HG03159 (cell line): ENCODE measurements at regions not wholly inside any gene's neighbourhood (a gene's known extent, or its start where the extent isn't known, plus 50 kb on each side); places are given as distances from the start of the nearest gene placed in this dataset.
"Not testable (repeated sequence)": the region's sequence is repeated elsewhere in the genome, so short reads cannot be mapped to it uniquely, and the experiment has no call there.

Experiments used
- ATAC-seq: cut with Tn5 transposase; IDR thresholded peaks from one replicate; pipeline ENCODE4 v1.9.1; 2021; ENCODE audit warnings: mild to moderate bottlenecking, moderate library complexity; ENCODE audit not compliant: unreplicated experiment

DNA sequence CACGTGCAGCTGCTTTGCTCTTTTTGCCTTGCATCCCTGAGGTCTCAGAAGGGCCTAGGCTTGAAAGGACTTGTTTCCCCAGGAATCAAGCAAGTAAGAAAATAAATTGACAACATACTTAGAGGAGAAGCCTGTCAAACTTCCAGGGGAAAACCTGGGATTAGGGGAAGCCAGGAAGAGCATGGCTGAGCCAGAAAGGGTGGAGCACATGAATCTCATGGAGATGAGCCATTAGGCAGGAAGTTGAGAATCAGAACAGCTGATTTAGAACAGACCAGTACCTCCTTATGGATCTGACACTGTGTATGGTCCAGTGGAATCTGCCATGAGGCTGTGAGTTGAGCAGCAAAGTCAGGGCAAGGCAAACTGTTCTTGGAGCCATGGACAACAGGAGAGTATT, 511.0 kb downstream of the RPIA start:
- ATAC-seq, result not testable (repeated sequence)

DNA sequence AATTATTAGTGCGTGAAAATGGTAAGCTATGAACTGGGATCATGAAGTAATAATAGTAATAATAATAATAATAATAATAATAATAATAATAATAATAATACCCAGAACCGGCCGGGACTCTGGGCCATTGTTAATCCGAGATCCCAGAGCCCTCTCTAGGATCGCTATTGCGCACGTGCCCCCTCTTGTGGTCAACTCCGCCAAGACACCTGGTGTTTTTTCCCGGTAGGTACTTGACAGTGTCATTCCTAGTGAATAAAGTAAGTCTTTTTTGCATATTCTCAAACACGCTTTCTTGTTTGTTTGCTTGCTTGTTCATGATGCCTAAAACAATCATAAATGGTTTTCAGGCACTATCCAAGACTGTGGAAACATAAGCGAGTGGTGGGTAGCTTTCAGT, 513.7 kb downstream of the RPIA start:
- ATAC-seq, result peak; percentile 79

DNA sequence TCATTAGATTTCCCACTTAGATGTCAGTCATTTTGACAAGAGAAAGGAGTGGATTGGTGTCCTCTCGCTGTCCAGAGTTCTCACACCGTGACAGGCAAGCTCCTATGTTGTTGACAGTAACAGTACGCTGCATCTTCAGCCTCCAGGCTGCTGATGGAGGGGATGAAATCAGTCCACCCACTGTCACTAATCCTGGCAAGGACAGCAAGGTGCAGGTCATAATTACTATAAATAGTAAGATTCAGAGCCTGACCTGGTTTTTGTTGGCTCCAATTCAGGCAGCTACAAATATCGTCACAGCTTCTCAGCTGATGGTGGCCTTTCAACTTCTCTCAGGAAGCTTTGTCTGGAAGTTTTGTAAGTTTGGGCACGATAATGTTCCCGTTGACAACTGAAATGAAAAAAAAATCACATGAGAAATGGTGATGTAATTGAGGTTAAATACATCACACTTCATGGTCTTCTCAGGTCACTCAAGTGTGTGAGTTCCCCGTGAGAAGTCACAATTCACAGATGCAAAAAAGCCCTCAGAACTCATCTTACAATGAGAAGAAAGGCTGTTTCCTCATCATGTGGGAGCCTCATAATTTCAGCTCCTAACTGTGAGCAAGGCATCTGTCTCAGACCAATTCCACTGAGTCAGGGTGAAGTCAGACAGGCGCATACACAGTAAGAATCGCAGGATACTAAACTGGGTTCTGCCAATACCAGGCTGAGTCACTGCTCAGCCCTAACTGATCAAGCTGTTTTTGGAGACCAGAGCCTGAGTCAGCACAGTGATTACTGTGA, 516.9 kb downstream of the RPIA start:
- not testable (repeated sequence) for ATAC-seq

DNA sequence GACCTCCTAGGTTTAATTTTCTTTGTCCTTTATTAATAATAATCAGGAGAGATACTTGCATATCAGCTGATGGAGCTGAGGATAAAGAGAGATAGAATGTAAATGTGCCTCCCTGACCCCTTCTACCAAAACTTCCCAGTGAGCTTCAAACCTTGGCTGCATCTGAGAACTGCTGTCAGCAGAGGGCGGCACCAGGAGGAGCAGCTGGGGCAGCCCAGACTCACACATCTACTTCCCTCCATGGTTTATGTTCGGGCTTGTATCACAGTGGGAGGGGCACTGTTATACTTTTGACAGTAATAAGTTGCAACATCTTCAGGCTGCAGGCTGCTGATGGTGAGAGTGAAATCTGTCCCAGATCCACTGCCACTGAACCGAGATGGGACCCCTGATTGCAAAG, 521.7 kb downstream of the RPIA start:
- ATAC-seq, result not testable (repeated sequence)

DNA sequence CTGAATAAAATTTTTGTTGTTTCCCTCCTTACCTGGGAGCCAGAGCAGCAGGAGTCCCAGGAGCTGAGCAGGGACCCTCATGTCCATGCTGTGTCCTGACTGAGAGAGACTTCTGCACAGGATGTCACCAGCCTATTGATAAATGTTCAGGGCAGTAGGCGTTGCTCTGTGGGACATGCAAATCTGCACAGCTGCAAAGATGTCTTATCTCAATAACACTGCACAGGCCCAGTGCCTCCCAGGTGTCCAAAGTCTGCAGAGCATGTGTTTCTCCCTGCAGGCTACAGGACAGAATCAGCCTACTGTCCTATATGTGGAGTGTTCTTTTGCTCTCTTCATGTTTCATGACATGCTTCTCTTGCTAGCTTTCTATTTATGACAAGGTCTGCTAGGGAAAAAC, 522.3 kb downstream of the RPIA start:
- ATAC-seq, result peak; percentile 75

DNA sequence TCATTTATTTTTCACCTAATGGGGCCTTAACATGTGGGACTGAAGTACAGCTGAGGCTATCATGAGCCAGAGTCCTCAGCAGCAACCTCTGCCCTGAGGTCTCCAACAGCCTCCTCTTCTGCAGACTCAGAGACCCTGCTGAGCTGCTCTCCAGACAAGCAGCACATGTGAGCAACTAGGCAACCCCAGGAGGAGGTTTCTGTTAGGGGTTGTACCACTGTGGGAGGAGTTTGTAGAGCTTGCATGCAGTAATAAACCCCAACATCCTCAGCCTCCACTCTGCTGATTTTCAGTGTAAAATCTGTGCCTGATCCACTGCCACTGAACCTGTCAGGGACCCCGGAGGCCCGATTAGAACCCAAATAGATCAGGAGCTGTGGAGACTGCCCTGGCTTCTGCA, 530.0 kb downstream of the RPIA start:
- not testable (repeated sequence) for ATAC-seq

DNA sequence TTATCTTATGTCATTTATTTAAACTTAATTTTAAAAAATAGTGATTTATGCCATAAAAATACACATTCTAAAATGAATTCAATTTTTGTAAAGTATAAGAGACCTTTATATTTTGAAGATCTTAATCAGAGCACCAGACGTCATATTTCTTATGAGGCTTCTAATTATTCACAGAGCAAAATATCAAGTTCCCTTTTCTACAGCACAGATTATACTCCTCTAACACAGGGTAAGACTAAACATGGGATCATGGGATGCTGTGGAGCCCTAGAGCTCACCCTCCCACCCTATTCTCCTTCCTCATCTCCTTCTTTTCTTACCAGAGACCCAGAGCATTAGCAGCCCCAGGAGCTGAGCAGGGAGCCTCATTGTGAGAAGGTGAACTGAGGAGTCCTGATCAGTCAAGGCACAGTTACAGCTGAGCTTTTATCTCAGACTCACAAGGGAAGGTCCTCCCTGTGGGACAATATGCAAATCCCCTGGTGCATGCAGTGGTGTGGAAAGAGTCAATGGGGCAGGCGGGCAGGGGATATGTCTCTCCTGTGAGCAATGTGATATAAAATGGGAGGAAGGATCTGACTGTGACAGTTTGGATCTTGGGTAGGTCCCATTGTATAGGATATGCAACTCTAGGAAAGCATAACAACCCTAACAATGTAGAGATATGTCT, 530.7 kb downstream of the RPIA start:
- not testable (repeated sequence) for ATAC-seq

DNA sequence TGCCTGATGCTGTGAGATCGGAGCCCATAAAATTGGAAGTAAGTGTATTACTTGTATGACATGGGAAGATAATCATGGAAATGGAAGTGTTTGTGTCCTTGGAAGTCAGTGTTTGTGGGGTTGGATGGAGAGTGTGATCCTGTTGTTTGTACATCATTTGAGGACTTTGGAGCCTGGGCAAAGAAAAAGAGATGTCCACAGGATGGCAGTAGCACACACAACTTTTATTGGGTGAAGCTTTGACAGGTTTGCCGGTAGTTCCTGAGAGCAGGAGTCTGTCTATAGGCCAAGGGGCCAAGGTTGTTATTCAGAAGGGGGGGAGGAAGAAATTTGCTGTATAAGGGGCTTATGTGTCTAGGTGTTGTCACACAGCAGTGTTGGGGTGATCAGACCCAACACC, 533.3 kb downstream of the RPIA start:
- ATAC-seq, result not testable (repeated sequence)

DNA sequence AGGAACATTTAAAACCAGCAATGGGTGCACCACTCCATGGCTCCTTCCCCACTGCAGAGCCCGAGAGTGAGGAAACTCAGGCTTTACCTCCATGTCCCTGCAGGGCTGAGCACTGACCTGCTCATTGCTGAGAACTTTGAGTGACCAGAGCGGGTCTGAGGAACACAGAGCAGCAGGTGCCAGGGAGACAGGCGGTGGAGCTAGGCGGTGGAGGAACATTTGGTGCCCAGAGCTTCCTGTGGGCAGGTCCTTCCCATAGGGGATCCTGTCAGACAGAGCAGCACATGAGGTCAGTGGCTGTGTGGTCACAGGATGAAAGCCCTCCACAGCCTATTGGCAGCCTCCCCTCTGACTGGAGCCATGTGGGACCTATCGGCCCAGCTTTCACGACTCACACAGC, 538.5 kb downstream of the RPIA start:
- not testable (repeated sequence) for ATAC-seq

DNA sequence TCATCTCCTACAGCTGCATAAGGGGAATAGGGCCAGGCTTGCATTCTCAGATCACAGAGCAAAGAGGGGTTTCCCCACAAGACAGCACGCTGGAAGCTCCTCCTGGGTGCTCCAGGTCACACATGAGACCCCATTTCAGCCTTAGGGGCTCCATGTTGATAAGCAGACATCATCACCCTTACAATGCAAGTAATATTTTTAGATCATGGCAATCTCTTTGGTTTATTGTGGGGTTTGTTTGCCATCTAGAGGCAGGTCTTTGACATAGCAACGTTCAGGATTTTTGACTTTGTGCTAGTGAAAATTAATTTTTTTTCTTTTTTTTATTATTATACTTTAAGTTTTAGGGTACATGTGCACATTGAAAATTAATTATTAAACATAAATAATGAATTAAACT, 539.8 kb downstream of the RPIA start:
- not testable (repeated sequence) for ATAC-seq

DNA sequence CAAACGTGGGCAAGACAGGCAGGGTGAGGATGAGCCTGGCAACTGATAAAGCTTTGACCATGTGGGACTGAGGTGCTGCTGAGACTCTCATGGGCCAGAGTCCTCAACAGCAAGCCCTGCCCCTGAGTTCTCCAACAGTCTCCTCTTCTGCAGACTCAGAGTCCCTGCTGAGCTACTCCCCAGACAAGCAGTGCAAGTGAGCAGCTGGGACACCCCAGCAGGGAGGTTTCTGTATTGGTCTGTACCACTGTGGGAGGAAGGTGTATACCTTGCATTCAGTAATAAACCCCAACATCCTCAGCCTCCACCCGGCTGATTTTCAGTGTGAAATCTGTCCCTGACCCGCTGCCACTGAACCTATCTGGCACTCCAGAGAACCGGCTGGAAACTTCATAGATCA, 542.5 kb downstream of the RPIA start:
- ATAC-seq, result not testable (repeated sequence)

DNA sequence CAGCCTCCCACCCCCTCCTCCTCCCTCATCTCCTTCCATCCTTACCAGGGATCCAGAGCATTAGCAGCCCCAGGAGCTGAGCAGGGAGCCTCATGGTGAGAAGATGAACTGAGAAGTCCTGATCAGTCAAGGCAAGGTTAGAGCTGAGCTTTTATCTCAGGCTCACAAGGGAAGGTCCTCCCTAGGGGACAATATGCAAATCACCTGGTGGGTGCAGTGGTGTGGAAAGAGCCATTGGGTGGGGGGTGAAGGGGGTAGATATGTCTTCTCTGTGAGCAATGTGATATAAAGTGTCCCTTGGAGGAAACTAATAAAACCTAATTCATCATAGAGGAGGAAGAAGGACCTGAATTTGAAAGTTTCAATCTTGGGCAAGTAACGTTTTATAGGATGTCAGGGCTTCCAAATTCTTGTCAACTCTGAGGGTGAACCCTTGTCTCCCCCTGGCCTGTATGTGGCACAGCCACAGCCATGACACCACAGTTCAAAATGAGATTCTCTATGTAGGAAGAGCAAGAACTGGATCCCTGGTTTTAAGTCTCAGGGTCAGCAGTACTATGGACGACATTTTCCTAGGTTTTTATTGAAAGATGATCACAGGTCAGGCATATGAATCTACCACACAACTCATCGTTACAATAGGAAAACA, 543.5 kb downstream of the RPIA start:
- not testable (repeated sequence) for ATAC-seq

DNA sequence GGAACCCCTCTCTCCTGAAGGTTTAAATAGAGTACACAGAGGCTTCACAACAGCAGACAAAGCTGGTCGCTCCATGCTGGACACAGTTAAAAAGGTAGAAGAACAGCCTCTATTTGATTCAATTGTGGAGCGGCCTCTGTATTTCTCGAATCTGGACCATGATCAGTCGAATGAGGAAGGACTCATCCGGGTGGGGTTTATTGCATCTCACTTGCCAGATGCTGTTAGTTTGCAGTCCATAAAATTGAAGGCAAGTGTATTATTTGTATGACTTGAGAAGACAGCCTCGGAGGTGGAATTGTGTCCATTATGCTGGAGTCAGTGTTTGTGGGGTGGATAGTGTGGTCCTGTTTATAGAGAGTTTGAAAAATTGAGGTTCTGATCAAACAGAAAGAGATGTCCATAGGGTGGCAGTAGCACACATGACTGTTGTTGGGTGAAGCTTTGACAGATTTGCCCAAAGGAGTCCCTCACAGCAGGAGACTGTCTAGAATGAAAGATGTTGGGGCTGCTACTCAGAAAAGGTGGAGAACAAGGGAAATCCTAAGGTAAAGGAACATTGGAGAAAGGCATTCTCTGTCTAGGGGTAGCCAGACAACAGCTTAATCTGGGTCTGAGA, 545.5 kb downstream of the RPIA start:
- not testable (repeated sequence) for ATAC-seq

DNA sequence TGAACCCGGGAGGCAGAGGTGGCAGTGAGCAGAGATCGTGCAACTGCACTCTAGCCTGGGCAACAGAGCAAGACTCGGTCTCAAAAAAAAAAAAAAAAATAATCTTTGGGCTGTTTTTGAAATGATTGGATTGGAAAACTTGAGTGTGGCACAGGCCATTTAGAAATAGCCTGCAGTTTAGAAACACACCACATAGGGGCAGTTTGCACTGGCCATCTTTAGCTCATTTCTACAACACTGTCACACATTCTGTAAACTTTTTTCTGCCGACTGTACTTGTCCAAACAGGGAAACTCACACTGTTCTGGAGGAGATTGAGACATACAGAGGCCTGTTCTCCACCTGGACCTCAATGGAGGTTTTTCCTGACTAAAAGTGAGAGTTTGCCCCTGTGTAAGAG, 546.3 kb downstream of the RPIA start:
- ATAC-seq, result not testable (repeated sequence)

DNA sequence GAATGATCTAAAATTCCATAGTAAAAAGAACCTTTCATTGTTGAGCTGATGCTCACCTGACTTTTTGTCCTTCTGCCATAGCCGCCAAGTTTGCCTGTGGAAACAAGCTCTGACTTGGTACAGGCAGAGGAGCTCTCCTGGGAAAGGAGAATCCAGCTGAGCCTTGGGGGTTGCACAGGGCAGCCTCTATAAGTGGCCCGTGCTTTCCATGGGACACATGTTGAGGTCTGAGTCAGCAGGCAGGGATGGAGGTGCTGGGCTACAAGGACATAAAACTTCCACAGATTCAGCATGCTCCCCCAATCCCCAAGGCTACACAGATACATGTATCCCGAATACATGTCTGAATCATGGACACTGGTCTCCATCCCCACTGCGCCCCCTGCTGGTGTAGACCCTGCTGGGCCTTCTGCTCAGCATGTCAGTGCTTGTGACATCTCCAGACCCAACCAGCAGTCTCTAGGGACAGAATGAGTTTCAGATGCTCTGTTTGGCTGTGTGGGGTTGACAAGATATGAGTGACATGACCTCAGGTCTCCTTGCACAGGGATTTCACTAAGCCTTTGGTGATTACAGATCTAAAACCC, 551.7 kb downstream of the RPIA start:
- peak; percentile 97 for ATAC-seq

DNA sequence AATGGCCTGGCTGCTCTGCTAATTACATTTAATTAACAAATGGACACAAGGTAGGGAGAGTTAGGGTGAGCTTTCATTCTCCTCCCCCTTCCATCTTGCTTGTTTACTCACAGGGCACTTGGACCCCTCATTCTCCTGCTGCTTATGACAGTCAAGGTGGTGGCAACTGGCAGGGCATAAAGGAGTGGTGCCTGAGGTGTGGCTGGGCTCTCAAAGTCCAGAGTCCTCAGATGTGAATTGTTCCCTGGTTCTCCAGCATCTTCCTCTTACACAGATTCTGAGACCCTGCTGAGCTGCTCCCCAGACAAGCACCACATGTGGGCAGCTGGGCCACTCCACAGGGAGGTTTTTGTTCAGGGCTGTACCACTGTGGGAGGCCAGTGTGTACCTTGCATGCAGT, 552.9 kb downstream of the RPIA start:
- ATAC-seq, result not testable (repeated sequence)

DNA sequence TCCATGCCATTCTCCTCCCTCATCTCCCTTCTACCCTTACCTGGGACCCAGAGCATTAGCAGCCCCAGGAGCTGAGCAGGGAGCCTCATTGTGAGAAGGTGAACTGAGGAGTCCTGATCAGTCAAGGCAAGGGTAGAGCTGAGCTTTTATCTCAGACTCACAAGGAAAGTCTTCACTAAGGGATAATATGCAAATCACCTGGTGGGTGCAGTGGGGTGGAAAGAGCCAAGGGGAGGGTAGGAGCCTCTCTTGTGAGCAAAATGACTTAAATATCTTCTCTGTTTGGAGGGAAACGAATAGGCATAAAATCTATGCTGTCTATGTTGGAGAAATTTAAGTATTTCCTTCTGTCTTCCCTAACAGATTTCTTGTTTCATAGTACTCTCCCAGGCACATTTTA, 554.0 kb downstream of the RPIA start:
- not testable (repeated sequence) for ATAC-seq

DNA sequence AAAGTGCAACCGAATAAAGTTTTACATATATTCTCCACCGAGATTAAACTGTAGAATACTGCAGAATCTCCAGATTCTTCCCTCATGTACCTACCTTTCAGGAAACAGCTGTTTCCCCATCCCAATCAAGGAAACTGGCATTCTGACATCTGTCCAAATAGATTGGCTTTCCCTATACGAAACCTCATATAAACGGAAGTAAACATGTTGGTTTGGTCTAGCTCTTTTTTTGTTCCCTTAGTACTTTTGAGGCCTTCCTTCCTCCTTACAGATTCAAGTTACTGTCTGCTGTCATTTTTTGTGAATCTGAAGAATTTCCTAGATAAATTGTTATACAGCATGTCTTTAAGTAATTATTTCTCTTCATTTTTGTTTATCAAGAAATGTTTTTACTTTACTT, 554.6 kb downstream of the RPIA start:
- ATAC-seq, result not testable (repeated sequence)

DNA sequence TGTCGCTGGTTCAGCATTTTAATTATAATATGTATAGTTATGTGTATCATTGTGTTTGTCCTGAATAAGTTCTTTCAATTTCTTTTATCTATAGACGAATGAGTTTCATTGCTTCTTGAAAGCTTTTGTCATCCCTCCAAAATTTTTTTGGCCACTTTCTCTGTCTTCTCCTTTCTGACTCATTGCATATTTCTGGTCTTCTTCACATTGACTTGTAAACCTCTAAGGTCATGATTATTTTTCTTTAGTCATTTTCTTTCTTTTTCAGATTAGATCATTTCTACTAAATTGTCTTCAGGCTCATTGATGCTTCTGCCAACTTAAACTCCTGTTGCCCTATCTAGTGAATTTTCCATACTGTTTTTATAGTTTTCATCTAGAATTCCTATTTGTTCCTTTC, 555.1 kb downstream of the RPIA start:
- not testable (repeated sequence) for ATAC-seq

DNA sequence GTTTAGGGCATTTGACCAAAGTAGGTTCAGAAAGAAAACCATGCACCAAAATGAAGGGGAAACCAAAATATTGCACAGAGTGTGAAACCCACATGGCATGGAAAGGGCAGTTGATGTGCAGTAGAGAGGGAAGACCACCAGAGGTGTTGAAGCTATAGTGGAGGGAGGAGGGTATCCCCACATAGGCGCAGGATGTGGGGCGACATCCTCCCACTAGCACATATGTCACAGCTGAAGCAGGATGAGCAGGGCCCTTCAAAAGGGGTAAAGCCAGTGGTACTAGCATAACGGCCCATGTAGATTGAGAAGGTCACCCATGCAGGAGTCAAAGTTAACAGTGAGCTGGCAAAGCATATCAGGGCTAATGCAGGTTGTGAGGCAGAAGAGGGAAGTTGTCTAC, 563.5 kb downstream of the RPIA start:
- not testable (repeated sequence) for ATAC-seq

DNA sequence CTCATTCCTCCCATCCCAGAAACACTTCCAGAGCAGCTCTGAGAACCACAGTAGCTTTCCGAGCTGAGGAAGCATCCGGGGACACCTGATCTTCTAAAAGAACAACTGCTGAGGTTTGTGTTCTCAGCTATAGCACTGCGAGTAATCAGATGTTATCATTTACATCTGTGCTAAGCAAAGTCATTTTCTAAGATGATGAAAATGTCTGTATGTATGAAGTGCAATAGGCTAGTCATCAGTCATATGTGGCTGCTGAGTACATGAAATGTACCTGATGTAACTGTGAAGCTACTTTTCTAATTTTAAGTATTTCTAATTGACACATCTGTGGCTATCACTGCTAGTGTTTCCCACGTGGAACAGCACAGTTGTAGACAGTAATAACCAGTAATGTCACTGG, 582.0 kb downstream of the RPIA start:
- ATAC-seq, result not testable (repeated sequence)
